Suppressor macrophage (primary cell): ENCODE measurements at regions not wholly inside any gene's neighbourhood (a gene's known extent, or its start where the extent isn't known, plus 50 kb on each side); places are given as distances from the start of the nearest gene placed in this dataset.

Source experiments
- DNase-seq, 4 experiments: peaks; one replicate each; pipeline ENCODE4 v3.0.0-alpha.2; 2020 to 2022

DNA sequence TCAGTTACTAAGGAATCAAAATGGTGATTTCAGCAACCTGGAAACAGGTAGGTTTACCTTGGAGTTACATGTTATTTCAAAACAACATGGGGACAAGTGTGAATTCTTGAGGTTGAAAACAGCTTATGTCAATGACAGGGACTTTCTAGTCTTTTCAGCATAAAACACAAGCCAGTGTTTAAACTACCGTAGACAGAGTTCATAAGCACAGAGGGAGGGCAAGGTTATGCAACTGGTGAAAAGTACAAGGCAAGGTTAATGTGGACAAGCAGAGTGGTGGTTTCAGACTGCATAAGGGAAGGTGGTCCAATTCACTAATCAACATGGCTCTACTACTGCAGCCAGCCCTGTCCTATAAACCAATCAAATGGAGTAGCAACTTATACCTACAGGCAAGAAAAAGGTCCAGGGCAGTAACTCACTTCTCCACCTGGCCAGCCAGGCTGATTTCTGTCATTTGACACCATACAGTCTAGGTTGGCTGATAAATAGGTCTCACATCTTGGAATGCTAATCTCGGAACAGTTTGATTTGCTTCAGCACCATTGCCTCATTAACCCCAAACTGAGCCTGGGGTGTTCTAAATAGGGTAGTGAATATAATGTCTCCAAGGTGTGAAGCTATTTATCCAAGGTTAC, 250.3 kb upstream of the PROX1 start:
- no peak for DNase-seq

GRCh38 chr1:213738658-213739057, 249.1 kb upstream of the PROX1 start:
- DNase-seq = no peak

DNA sequence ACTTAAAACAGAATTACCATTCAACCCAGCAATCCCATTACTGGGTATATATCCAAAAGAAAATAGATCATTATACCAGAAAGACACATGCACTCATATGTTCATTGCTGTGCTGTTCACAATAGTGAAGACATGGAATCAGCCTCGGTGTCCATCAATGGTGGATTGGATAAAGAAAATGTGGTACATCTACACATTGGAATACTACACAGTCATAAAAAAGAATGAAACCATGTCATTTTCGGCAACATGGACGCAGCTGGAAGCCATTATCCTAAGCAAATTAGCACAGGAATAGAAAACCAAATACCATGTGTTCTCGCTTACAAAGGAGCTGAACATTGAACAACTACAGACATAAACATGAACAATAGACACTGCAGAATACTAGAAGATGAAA, 244.8 kb upstream of the PROX1 start:
- DNase-seq = no peak

DNA sequence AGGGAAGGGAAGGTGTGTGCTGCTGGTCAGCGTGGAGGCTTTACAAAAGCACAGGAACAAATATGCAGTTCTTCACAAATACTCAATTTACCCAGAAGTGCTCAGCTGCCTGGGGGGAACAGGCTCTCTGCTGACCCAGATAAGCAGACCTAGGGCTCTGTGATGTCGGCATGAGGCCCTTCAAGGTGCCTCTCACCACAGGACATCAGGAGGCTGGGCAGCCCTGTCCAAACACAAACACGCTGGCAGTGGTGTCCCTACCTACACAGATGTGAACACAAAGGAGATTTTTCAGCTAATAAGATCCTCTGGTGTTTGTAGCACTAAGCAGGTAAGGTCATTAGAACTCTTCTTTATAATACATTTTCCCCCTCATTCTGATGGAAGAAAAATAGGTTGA, 243.0 kb upstream of the PROX1 start:
- no peak for DNase-seq

DNA sequence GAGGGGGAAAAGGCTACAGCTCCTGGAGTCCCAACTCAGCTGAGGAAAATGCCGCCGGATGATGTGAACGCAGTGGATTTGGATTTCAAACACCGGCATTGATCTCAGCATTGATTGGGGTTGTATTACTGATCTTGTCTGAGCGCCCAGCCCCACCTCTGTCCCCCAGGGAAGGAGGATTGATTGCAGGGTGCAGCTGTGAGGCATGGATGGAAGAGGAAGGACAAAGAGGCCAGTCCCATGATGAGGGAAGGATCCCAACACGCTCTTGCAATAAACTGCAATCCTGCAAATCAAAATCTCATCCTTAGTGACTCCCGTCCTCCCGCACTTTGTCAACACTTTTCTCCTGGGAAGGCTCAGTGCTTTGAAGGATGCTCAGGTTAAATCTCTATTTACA, 242.3 kb upstream of the PROX1 start:
- DNase-seq = no peak

DNA sequence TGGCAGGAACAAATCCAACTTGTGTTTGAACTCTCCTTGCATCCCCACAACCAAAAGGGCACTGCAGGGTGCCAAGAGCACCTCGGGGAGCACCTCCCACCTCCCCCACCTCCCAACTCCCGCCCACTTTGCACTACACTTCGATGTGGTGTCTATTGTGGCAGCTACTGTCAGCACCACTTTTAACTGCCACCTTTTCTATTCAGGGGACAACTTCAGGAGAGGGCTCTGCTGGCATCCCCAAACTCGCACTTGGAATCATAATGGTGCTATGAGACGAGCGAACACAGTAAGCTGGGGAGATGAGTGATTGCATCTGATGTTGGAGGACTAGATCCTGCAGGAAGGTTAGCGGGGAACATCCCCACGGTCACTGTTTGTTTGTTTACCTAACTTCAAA, 238.2 kb upstream of the PROX1 start:
- DNase-seq = no peak

- no peak for DNase-seq
Observed at GRCh38 chr1:213750231-213751063, 237.3 kb upstream of the PROX1 start.

DNA sequence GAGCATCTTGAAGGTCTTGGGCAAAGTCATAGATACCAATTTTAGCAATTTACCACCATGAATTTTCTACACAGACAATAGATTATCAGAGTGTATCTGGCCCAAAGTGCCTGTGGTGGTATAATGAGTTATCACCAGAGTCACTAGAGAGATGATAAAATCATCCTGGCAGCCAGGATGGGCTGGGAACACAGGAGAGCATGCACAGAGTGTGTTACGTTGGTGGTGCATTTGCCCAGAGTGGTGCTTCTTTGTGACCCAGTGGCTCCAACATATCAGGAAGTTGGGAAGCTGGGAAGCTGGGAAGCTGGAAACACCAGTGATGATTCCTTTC, 236.7 kb upstream of the PROX1 start:
- DNase-seq = no peak

- no peak for DNase-seq
Observed at GRCh38 chr1:213759359-213760181, 228.2 kb upstream of the PROX1 start.

DNA sequence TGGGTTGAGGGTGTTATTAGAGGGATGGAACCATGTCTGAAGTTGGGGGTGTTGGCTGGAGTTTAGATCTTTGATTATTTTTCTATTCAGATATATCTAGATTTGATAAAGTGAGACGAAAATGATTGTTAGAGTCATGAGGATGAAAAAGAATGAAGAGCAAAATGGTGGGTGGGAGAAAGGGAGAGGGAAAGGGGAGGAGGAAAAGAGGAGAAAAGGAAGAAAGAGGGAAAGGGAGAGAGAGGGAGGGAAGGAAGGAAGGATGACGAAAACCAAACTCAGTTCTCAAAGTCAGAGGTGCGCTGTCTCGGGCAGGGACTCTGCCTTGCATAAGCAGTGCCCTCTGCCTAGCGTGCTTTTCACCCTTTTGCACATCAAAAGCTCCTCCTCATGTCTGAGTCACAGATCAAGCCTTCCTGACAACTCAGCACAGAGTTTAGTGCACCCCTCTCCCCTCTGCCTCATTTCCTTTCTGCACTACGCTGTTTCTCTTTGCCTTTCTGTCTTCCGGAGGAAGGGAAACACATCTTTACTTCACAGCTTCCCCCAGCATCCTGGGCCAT, 225.8 kb upstream of the PROX1 start:
- no peak for DNase-seq

GRCh38 chr1:213767683-213768082, 220.1 kb upstream of the PROX1 start:
- no peak for DNase-seq

DNA sequence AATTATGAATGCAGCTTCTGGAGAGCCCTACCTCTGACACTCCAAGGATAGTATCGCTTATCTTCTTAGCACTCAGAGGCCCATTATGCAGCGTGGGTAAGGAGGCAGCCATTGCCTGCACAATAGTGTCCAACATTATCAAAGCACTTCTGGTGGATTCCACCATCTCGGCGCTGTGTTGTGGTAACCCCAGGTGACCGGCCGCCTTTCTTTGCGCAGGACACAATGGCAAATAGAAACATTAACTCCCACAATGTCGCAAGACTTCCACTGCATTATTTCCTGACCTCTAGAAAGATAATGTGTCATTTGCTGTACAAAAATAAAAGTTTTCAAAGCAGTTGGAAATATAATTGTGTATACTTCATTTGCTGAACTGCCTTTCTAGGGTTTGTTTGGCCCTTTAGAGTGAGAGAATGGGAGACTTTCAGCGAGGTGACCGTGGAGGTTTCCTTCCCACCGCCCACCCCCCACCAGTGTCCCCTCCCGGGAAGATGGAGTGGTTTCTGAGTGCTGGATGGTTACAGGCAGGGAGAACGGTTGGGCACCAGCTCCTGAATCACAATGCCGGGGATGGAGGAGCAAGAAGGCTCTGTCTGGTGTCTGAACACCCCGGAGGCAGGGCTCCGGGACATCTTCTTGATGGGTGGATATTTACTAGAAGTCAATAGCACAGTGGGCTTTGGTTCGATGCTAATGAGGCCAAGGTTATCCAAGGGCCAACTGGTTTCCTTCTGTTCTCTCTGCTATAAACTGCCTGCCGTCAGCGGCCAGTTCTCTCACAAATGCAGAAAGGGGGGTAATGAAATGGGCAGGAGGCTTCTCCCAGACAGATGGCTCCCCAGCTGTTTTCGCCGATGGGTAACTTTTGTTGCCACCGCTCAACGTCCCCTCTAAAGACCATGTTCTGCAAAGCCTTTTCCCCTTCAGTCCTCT, 215.4 kb upstream of the PROX1 start:
- DNase-seq = no peak

DNA sequence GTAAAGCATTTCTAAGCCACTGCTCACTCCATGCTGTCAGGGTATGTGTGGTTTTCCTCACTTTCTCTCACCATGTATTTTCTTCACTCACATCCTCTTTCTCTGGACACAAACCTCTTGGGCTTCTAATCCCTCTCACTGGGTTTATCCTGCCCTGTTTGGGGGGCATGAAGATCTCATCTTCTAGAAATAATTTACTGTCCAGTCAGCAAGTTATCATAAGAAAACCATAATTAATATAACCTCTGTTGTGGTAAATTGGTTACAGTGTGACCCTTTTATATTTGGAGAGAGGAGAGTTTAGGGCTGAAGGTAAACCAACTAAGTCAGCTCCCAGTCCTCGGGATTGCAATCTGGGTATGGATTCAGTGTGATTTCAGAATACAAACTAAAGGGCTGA, 213.8 kb upstream of the PROX1 start:
- no peak for DNase-seq

GRCh38 chr1:213776969-213777368, 210.8 kb upstream of the PROX1 start:
- DNase-seq = no peak

DNA sequence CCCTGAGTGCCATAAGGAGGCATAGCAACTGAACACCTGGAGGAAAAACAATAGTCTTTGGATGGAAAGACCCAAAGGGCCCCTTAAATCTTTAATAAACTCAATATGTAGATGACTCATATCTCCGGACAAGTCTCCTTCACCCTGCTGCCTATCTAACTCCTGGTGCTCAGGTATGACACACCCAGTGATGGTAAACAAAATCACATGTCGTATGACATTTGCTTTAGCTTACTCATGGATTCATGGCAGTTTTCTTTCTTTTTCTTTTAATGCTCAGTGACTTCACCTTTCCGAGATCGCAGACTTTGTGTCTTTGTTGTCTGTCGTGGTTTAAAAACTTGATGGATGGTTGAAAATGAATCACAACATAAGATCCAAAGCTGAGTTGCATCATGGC, 208.5 kb upstream of the PROX1 start:
- no peak for DNase-seq

GRCh38 chr1:213782941-213783672, 204.7 kb upstream of the PROX1 start:
- DNase-seq = no peak

DNA sequence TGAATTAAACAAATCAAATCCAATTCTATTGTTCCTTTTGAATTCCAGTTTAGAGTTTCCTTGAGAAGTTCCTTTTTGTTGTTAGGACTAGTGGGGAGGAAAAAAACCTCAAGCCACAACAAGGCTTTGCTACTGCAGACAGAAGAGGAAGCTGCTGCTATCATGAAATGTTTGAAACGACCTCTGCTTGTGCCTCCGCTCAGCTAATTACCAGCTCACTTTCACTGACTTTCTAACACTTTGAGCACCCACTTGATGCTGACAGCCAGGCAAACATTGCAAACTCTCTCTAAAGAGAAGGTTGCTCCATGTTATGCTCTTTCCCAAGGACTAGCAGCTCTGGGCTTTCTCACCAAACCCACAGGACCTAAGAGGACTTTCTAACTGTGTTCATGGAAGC, 203.9 kb upstream of the PROX1 start:
- peak in 3 of 4 experiments; percentile 2 to 7 (median 3) for DNase-seq

DNA sequence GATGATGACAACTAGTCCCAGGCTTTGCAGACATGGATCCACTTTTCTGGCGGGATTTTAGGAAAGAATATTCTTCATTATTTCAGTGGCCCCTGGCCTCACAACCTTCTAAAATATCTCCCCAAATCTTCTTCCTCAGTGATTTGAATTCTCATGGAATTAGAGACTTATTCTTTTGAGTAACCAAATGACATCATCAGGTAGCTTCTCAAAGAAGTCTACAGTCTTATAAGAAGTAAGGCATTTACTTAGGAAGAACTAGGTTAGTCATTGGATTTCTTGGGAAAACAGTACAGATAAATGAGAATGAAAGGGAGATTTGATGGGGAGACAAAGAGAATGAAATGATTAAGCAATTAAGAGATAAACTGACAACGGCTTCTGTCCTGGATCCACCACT, 201.1 kb upstream of the PROX1 start:
- no peak for DNase-seq

- DNase-seq = no peak
Observed at GRCh38 chr1:213790565-213790964, 197.2 kb upstream of the PROX1 start.

- DNase-seq = no peak
Observed at GRCh38 chr1:213793482-213794067, 194.2 kb upstream of the PROX1 start.

DNA sequence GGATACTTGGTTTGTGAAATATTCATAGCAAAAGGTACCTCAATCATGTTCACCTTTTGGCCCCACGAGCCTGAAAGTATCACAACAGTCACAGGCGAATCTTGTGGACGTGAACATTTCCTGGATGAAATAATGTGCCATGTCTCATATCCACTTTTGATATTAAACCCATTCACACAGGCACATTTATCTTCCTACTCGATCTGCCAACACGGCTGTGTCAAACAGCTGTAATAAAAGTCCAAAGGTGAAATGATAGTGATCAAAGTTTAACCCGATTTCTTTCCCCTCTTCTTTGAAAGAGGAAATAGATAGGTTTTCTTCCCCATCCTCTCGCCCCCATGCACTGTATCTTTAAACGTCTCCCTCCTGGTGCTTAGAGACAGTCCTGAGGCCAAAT, 191.2 kb upstream of the PROX1 start:
- no peak for DNase-seq
